Natural killer cell (primary cell): ENCODE measurements at regions not wholly inside any gene's neighbourhood (a gene's known extent, or its start where the extent isn't known, plus 50 kb on each side); places are given as distances from the start of the nearest gene placed in this dataset.

ENCODE experiments used
- ATAC-seq, 3 donors: fragments of 150-1000 bp in 2 of 3; fragments of 200-7000 bp in 1 of 3; cut with Tn5 transposase; 1 replicate in 1 of 3; 2 replicates in 2 of 3; pipeline ENCODE4 v1.10.0; 2021; ENCODE audit warnings: mild to moderate bottlenecking in 2 of 3, moderate library complexity in 2 of 3
- DNase-seq, 2 donors: peaks; one replicate each; pipeline versions ENCODE4 v3.0.0 to v3.0.0-alpha.2; 2013 to 2021; ENCODE audit warnings: mixed read lengths in 1 of 2
- H3K27ac ChIP-seq: one replicate; pipeline ENCODE4 v1.5.1; 2013; ENCODE audit warnings: mild to moderate bottlenecking, low read length
- H3K27me3 ChIP-seq: one replicate; pipeline ENCODE4 v1.6.1; 2013; ENCODE audit warnings: low read length; ENCODE audit not compliant: control insufficient read depth, insufficient read depth
- H3K36me3 ChIP-seq: one replicate; pipeline ENCODE4 v1.6.1; 2013; ENCODE audit warnings: low read length; ENCODE audit not compliant: control insufficient read depth, insufficient read depth
- H3K4me1 ChIP-seq: one replicate; pipeline ENCODE4 v1.6.1; 2013; ENCODE audit warnings: low read length; ENCODE audit not compliant: control insufficient read depth, insufficient read depth
- H3K4me3 ChIP-seq: one replicate; pipeline ENCODE4 v1.5.1; 2013; ENCODE audit warnings: low read length
- H3K9me3 ChIP-seq: one replicate; pipeline ENCODE4 v1.6.1; 2013; ENCODE audit warnings: low read length; ENCODE audit not compliant: control insufficient read depth, insufficient read depth
- H3K27ac Mint-ChIP-seq, 2 donors: one replicate each; pipeline ENCODE4 v1.8.0; 2022; ENCODE audit warnings: mild to moderate bottlenecking in 2 of 2, mixed read lengths in 2 of 2, moderate library complexity in 1 of 2
- H3K27me3 Mint-ChIP-seq, 2 donors: one replicate each; pipeline ENCODE4 v1.8.0; 2022; ENCODE audit warnings: low read depth in 2 of 2, mixed read lengths in 2 of 2
- H3K36me3 Mint-ChIP-seq: one replicate; pipeline ENCODE4 v1.8.0; 2022; ENCODE audit warnings: mixed read lengths
- H3K4me1 Mint-ChIP-seq, 2 donors: one replicate each; pipeline ENCODE4 v1.8.0; 2022; ENCODE audit warnings: mixed read lengths in 2 of 2
- H3K4me3 Mint-ChIP-seq: one replicate; pipeline ENCODE4 v1.8.0; 2022; ENCODE audit warnings: mild to moderate bottlenecking, moderate library complexity, mixed read lengths
- H3K9me3 Mint-ChIP-seq, 2 donors: one replicate each; pipeline ENCODE4 v1.8.0; 2022; ENCODE audit warnings: mixed read lengths in 2 of 2
- WGBS: methylation state at CpG from one replicate; pipeline ENCODE4 v1.1.7; 2013; ENCODE audit warnings: missing lambda C conversion rate; ENCODE audit not compliant: insufficient coverage; 5-methylcytosine and 5-hydroxymethylcytosine counted together
- intact Hi-C: fragments of 100-400 bp; cut with micrococcal nuclease; formaldehyde crosslinking; loops from one replicate; pipeline ENCODE4 v1.14.2; 2022
- TF ChIP-seq, protein P1 (sequence below): fragments of 200-600 bp; IDR thresholded peaks from one replicate; pipeline ENCODE4 v1.8.0; 2022; ENCODE audit warnings: antibody characterized with exemption

DNA sequence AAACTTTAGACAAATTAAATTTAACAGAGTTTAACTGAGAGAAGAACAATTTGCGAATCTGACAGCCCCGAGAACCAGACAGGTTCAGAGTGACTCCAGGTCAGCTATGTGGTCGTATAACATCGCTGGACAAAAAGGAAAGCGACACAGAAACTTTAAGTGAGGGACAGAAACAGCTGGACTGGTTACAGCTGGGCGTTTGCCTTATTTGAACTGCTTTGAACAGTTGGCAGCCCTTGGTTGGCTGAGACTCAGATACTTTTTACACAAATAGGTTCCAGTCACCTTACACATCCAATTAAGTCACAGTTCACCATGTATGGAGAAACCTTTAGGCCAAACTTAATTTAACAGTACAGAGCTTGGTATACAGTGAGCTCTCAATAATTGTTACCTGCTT lies 436.9 kb downstream of the GUCY1A2 start:
- DNase-seq, result no peak
- H3K36me3 ChIP-seq, result no peaks in the 10 kb centered on the region
- peaks cover 20% of the 10 kb centered on the region for H3K9me3 ChIP-seq
- H3K36me3 Mint-ChIP-seq, result peaks cover 13% of the 10 kb centered on the region
- 84% methylated on average over 6 of the region's 6 CpGs for WGBS
- H3K27ac ChIP-seq, result no peak overlapping the region
- H3K4me3 Mint-ChIP-seq, result no peak overlapping the region
- H3K4me1 ChIP-seq, result no peaks in the 10 kb centered on the region
- TF ChIP-seq, protein P1, sequence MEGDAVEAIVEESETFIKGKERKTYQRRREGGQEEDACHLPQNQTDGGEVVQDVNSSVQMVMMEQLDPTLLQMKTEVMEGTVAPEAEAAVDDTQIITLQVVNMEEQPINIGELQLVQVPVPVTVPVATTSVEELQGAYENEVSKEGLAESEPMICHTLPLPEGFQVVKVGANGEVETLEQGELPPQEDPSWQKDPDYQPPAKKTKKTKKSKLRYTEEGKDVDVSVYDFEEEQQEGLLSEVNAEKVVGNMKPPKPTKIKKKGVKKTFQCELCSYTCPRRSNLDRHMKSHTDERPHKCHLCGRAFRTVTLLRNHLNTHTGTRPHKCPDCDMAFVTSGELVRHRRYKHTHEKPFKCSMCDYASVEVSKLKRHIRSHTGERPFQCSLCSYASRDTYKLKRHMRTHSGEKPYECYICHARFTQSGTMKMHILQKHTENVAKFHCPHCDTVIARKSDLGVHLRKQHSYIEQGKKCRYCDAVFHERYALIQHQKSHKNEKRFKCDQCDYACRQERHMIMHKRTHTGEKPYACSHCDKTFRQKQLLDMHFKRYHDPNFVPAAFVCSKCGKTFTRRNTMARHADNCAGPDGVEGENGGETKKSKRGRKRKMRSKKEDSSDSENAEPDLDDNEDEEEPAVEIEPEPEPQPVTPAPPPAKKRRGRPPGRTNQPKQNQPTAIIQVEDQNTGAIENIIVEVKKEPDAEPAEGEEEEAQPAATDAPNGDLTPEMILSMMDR, result no peak
- H3K9me3 Mint-ChIP-seq, result peaks cover 12 to 23% of the 10 kb centered on the region in 2 donors
- H3K27me3 ChIP-seq, result no peaks in the 10 kb centered on the region
- no peaks in the 10 kb centered on the region for H3K4me1 Mint-ChIP-seq
- H3K4me3 ChIP-seq, result no peak overlapping the region
- ATAC-seq, result no peak
- no peaks in the 10 kb centered on the region for H3K27me3 Mint-ChIP-seq
- intact Hi-C loops, result no loop called here
- no peak overlapping the region for H3K27ac Mint-ChIP-seq

- TF ChIP-seq, protein P1, result no peak
- H3K9me3 ChIP-seq, result peaks cover 3% of the 10 kb centered on the region
Measured at GRCh38 chr11:106585061-106585460, 433.2 kb downstream of the GUCY1A2 start.

GRCh38 chr11:106594751-106595351 lies 423.4 kb downstream of the GUCY1A2 start:
- no peaks in the 10 kb centered on the region for H3K27me3 ChIP-seq
- TF ChIP-seq, protein P1, result no peak
- 62% methylated on average over 4 of the region's 6 CpGs for WGBS
- Mint-ChIP-seq H3K27me3 (no peaks in the 10 kb centered on the region), H3K4me1 (no peaks in the 10 kb centered on the region), H3K9me3 (peaks cover 8 to 21% of the 10 kb centered on the region in 2 donors), H3K36me3 (no peaks in the 10 kb centered on the region), H3K4me3 (no peak overlapping the region), H3K27ac (no peak overlapping the region)
- no peak overlapping the region for H3K27ac ChIP-seq
- no peaks in the 10 kb centered on the region for H3K36me3 ChIP-seq
- ATAC-seq (no peak), DNase-seq (peak in 1 of 2 donors; percentile 2)
- intact Hi-C loops, result no loop called here
- H3K9me3 ChIP-seq, result peaks cover 3% of the 10 kb centered on the region
- no peaks in the 10 kb centered on the region for H3K4me1 ChIP-seq
- no peak overlapping the region for H3K4me3 ChIP-seq

More at GRCh38 chr11:106585061-106585460, 433.2 kb downstream of the GUCY1A2 start:
- Mint-ChIP-seq H3K4me1 (no peaks in the 10 kb centered on the region), H3K9me3 (peaks cover 11 to 12% of the 10 kb centered on the region in 2 donors), H3K27ac (no peak overlapping the region), H3K27me3 (no peaks in the 10 kb centered on the region), H3K36me3 (peaks cover 6% of the 10 kb centered on the region), H3K4me3 (no peak overlapping the region)
- intact Hi-C loops, result no loop called here
- H3K4me1 ChIP-seq, result no peaks in the 10 kb centered on the region
- ATAC-seq, result no peak
- no peaks in the 10 kb centered on the region for H3K27me3 ChIP-seq
- no peak for DNase-seq
- WGBS, result 84% methylated on average over 5 of the region's 5 CpGs
- no peak overlapping the region for H3K27ac ChIP-seq
- no peaks in the 10 kb centered on the region for H3K36me3 ChIP-seq
- H3K4me3 ChIP-seq, result no peak overlapping the region
